Fibroblast of villous mesenchyme (primary cell): ENCODE measurements at regions not wholly inside any gene's neighbourhood (a gene's known extent, or its start where the extent isn't known, plus 50 kb on each side); places are given as distances from the start of the nearest gene placed in this dataset.

Experiments
- DNase-seq: peaks from one replicate; pipeline ENCODE4 v3.0.0-alpha.2; 2010; ENCODE audit warnings: low read depth
- H3K4me3 ChIP-seq: 2 replicates; pipeline ENCODE4 v1.5.1; 2011; ENCODE audit warnings: low read depth, mild to moderate bottlenecking, low read length
- TF ChIP-seq, protein P1 (sequence below): IDR thresholded peaks from 2 replicates; pipeline ENCODE4 v1.5.1; 2012; ENCODE audit warnings: low read depth, mild to moderate bottlenecking, low read length; ENCODE audit not compliant: insufficient read depth

DNA sequence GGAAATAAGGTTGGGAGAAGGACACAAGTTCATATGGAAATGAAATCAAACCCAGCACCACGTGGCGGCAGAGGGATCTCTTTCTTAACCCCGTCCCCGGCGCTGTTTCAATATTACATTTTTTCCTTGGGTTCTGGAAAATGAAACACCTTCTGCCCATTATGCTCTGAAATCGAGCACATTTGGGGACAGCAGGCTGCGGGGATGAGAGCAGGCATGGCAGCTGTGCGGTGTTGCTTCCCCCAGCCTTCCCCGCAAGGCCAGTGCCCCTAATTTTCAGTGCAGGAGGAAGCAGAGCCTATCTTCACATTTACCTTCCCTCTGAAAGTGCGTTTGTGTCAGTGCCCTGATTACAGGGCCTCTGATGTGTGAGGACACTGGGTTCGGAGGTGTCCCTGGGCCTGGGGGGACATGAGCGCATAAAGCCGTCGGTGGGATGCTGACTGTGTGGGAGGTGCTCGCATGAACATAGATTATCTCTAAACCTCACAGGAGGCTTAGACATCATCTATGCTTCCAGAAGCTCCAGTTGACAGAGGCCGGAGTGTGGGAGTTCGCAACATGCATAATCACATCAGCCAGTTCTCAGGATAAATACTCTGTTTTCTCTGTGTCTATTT, 921.3 kb downstream of the BRD1 start:
- no peak for DNase-seq
- H3K4me3 ChIP-seq: no peak overlapping the region
- TF ChIP-seq, protein P1, sequence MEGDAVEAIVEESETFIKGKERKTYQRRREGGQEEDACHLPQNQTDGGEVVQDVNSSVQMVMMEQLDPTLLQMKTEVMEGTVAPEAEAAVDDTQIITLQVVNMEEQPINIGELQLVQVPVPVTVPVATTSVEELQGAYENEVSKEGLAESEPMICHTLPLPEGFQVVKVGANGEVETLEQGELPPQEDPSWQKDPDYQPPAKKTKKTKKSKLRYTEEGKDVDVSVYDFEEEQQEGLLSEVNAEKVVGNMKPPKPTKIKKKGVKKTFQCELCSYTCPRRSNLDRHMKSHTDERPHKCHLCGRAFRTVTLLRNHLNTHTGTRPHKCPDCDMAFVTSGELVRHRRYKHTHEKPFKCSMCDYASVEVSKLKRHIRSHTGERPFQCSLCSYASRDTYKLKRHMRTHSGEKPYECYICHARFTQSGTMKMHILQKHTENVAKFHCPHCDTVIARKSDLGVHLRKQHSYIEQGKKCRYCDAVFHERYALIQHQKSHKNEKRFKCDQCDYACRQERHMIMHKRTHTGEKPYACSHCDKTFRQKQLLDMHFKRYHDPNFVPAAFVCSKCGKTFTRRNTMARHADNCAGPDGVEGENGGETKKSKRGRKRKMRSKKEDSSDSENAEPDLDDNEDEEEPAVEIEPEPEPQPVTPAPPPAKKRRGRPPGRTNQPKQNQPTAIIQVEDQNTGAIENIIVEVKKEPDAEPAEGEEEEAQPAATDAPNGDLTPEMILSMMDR: no peak

DNA sequence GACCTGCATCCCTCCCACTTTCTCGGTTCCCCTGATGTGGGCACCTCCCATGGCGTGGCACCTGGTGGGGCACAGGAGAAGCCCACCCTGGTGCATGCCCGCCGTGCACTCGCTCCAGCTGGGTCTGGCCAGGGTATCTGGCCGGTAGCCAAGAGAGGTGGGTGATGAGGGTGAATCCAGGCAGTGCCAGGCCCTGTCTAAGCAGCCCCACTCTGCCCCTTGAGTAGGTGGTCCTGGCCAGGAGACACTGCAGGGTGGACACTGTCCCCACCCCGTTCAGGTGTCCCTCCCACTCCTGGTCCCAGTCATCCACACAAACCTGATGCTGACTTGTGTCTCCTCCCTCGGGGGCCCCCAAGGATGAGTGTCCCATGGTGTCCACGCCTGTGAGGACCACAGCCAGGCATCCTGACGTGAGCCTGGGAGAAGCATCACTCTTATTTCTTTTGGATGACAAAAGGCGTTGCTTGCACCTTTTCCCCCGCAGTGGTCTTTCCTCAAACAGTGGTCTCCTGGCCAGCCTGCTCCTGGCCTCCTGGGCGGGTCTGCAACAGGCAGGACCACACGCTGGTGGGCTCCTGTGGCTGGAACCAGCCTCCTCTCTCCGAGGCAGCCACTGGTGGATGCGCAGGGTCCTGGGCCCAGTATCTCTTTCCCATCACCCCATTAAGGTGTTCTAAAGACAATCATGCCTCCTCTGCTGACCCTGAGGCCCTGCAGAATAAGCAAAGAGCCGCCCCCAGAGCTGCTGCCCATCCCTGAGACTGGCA, 922.3 kb downstream of the BRD1 start:
- H3K4me3 ChIP-seq: no peak overlapping the region
- TF ChIP-seq, protein P1: no peak
- no peak for DNase-seq

DNA sequence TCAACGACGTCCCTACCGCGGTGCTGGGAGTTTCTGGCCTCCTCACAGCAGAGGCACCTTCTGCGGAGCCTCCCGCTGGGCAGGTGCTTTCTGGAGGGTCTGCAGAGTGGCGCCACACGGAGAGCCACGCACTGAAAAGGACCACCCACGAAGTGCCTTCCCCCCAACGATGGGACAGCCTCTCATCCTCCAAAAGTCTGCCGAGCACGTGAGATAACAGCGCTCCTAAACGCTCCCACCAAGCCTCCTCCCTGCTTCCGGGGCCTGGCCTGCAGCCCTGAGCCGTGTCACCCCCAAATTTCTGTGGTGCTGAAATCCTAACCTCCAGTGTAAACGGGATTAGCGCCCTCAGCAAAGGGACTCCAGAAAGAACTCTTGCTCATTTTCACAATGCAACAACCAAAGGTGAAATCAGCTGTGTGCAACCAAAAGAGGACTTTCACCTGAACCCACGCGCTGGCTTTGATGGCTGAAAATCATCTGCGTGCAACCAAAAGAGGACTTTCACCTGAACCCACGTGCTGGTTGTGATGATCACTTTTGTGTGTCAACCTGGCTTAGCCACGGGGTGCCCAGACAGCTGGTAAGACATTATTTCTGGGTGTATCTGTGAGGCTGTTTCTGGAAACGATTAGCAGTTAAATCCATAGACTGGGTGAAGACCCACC, 924.6 kb downstream of the BRD1 start:
- no peak for DNase-seq
- TF ChIP-seq, protein P1: no peak
- no peak overlapping the region for H3K4me3 ChIP-seq

GRCh38 chr22:48902001-48902869, 925.4 kb downstream of the BRD1 start:
- no peak overlapping the region for H3K4me3 ChIP-seq
- TF ChIP-seq, protein P1: no peak
- no peak for DNase-seq

DNA sequence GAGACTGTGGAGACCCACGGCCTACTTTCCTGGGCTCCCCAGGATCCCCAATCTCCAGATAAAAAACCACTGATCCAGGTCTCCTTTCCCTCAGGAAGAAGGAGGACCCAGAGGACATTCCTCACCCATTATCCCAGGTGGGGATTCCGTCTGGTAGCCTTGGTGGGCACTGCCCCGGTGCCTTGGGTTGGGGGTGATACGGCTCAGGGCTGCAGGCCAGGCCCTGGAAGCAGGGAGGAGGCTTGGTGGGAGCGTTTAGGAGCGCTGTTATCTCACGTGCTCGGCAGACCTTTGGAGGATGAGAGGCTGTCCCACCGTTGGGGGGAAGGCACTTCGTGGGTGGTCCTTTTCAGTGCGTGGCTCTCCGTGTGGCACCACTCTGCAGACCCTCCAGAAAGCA, 926.3 kb downstream of the BRD1 start:
- TF ChIP-seq, protein P1: no peak
- no peak for DNase-seq
- no peak overlapping the region for H3K4me3 ChIP-seq

DNA sequence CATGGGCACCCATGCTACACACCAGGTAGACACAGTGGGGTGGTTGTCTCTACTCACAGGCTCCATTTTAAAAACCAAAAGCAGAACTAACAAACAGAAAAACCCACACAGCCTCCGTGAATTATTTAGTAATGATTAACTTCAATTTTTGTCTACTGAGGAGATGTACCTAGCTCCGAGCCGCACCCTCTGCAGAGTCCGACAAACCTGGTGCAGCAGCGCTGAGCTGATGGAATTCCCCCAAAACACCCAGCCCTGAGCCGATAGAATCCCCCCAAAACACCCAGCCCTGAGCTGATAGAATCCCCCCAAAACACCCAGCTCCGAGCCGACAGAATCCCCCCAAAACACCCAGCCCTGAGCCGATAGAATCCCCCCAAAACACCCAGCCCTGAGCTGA, 927.0 kb downstream of the BRD1 start:
- TF ChIP-seq, protein P1: no peak
- no peak overlapping the region for H3K4me3 ChIP-seq
- no peak for DNase-seq
